Right renal cortex interstitium (tissue), 3 donors: ENCODE measurements at regions not wholly inside any gene's neighbourhood (a gene's known extent, or its start where the extent isn't known, plus 50 kb on each side); places are given as distances from the start of the nearest gene placed in this dataset.
A peak's percentile ranks its signal among the peaks of the same experiment; 100 is the strongest.

ENCODE experiments used
- DNase-seq, 3 donors: peaks; one replicate each; pipeline ENCODE4 v3.0.0-alpha.2; 2013; ENCODE audit warnings: low read depth in 3 of 3, low spot score in 2 of 3

- no peak for DNase-seq
Observed at GRCh38 chr7:106957766-106958165, 86.7 kb upstream of the PRKAR2B start.

DNA sequence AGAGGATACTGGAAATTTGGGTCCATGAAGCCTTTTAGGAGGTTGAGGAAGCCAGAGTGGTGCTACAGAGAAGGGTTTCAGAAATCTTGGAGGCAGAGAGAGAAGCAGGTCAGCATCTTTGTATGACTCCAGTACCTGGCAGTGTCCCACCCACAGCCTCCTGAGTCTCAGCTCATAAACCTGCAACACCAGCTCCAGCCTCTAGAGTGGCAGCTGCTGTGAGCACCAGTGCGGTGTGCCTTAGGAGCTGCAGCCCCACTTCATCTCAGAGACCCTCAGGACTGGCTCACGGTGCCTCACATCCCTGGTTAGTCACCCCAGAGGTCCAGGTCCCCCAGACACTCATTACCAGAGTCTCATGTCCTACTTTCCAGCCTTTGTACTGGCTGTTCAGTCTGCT, 84.8 kb upstream of the PRKAR2B start:
- DNase-seq: no peak

GRCh38 chr7:106962751-106963150, 81.8 kb upstream of the PRKAR2B start:
- no peak for DNase-seq

GRCh38 chr7:106964466-106964865, 80.0 kb upstream of the PRKAR2B start:
- DNase-seq: no peak

DNA sequence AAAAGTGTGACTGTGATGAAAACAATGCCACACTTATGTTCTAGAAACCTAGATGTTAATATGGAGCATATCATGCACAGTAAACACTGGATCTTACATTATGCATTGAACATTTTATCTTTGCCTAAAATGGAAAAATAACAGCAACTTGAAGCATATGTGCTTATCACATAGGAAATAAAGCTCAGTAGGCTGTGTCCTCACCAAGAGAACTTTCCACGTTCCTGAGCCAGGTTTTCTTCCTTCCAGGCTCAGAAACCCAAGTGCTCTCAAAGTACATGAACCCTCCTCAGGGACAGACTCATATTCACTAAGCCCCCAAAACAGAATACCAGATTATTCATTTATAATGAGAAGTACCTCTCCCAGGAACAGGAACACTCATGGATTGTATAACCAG, 79.4 kb upstream of the PRKAR2B start:
- DNase-seq: no peak

DNA sequence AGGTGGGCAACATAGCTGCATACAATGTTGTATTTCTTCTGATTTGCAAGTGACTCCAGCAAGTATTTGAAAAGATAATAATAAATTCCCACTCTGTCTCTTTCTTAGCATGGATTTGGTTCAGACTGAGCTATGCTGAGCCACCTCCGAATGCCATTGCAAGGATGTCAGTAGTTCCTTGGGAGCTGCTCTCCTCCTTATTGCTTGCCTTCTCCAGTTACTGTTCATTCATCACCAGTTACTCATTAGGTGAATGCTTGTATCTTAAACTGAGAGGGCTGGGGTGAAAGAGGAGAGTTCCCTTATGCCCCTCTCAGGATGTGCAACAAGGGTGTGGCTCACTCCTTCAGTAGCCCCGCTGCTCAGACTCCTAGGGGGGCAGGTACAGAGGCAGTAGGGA, 78.4 kb upstream of the PRKAR2B start:
- no peak for DNase-seq

GRCh38 chr7:106968160-106968559, 76.3 kb upstream of the PRKAR2B start:
- no peak for DNase-seq

DNA sequence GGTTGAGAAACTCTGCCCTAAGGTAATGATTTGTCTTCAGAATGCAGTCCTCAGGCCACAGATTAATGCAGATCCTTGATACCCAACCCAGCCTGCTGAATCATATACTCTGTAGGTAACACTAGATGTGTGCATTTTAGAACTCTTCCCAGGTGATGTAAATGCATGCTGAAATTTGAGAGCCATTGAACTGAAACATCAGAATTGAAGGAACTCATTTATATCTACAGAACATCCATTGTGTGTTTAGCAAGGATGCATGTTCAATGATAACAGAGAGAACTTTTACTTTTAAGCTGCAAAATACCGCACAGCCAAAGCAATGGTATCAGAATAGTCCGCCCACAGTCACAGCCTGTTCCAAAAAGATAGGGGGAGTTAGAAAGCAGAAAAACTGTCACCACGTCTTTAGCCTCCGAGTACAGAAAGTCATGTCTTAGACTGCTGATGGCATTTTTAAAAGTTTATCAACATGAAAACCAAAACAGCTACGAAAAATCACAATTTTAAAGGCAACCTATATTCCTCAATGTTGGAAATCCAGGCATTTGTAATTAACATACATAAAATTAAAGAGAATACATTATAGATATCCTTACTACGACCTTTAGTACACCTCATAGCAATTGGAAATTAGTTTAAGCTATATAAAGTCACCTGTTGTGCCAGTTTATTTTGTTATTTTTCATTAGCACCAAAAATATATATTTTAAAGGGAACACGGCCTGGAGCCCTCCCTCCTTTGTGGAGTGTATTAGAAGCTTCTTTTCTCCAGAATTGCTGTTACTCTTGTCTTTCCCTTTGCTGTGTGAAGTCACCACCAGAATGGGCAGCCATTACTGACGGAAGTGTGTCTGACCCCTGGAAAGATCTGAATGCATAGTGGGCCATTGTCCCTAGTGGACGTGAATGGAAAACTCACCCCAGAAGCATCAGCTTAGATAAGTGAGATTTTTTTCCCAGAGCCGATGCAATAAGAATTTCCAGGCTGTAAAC, 65.8 kb upstream of the PRKAR2B start:
- no peak for DNase-seq

GRCh38 chr7:106979551-106980357, 64.8 kb upstream of the PRKAR2B start:
- DNase-seq: no peak

DNA sequence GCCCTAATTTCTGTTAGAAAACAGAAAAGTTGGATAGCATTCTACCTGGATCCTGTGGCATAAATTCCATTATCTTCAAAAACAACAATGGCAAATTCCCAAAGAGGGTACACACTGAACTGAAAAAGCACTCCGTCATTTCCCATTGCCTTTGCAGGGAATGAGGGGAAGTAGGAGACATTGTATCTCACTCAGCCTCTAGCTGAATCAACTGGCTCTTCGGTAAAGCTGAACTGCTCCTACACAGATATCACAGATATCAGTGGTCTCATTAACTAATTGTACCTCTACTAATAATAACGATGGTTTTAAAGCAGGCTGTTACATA, 64.2 kb upstream of the PRKAR2B start:
- no peak for DNase-seq

GRCh38 chr7:106982415-106982814, 62.1 kb upstream of the PRKAR2B start:
- peak in 2 of 3 donors; percentile 26 to 27 for DNase-seq

- no peak for DNase-seq
Observed at GRCh38 chr7:106984034-106984433, 60.5 kb upstream of the PRKAR2B start.

- no peak for DNase-seq
Observed at GRCh38 chr7:106986450-106986977, 58.0 kb upstream of the PRKAR2B start.

DNA sequence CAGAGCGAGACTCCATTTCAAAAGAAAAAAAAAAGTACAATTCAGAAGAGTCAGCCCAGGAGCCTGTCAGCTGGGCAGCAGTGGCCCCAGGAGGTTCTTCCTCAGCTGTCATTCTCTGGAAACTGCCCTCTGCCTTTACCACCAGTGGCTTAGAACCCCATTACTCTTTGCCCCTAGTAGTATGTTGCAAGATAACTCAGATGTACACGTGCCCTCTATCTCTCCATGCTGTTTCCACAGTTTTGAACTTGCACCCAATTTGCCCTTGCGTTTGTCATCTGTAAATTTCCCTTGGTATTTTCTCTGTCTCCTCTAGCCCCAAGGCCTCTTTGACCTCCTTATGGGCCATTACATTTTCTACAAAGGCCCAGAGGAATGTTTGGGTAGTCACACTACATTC, 56.7 kb upstream of the PRKAR2B start:
- no peak for DNase-seq

DNA sequence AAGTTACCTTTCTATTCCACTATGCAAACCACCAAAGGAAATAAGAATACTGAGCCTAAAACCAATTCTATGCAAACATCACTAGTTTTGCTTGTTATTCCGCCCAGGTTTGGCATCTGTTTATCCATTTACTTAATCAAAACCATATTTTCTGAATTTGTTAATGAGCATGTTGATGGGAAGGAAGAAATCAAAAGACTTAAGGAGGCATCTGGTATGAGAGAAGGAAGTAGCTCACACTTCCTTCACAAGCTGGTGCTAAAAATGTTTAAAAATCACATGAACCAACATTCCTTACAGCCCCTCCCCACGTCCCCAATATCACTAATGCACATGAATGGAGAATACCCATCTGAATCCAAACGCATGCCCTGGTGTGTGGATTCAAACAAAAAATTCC, 52.0 kb upstream of the PRKAR2B start:
- DNase-seq: no peak
